Endothelial cell (in vitro differentiated cells): ENCODE measurements at regions not wholly inside any gene's neighbourhood (a gene's known extent, or its start where the extent isn't known, plus 50 kb on each side); places are given as distances from the start of the nearest gene placed in this dataset.

Experiments
- DNase-seq: peaks from one replicate; pipeline ENCODE4 v3.0.0; 2021; ENCODE audit warnings: low spot score
- H3K27ac Mint-ChIP-seq: one replicate; pipeline ENCODE4 v1.8.0; 2021; ENCODE audit warnings: mixed read lengths, inconsistent platforms; ENCODE audit not compliant: unreplicated experiment
- H3K27me3 Mint-ChIP-seq: one replicate; pipeline ENCODE4 v1.8.0; 2021; ENCODE audit warnings: mild to moderate bottlenecking, moderate library complexity, mixed read lengths, inconsistent platforms; ENCODE audit not compliant: unreplicated experiment
- H3K36me3 Mint-ChIP-seq: one replicate; pipeline ENCODE4 v1.8.0; 2021; ENCODE audit warnings: mild to moderate bottlenecking, low read depth, mixed read lengths, inconsistent platforms; ENCODE audit not compliant: unreplicated experiment
- H3K4me1 Mint-ChIP-seq: one replicate; pipeline ENCODE4 v1.8.0; 2021; ENCODE audit warnings: mild to moderate bottlenecking, mixed read lengths, inconsistent platforms; ENCODE audit not compliant: unreplicated experiment
- H3K4me3 Mint-ChIP-seq: one replicate; pipeline ENCODE4 v1.8.0; 2021; ENCODE audit warnings: mild to moderate bottlenecking, mixed read lengths, inconsistent platforms; ENCODE audit not compliant: unreplicated experiment
- H3K9me3 Mint-ChIP-seq: one replicate; pipeline ENCODE4 v1.8.0; 2021; ENCODE audit warnings: mixed read lengths, inconsistent platforms; ENCODE audit not compliant: unreplicated experiment
- CTCF ChIP-seq: fragments of 200-600 bp; sonication (generic); IDR thresholded peaks from one replicate; pipeline ENCODE4 v1.5.0; 2021; ENCODE audit warnings: antibody characterized with exemption; ENCODE audit not compliant: unreplicated experiment

- no peaks in the 10 kb centered on the region for H3K9me3 Mint-ChIP-seq
- no peak for TF ChIP-seq CTCF
- no peak overlapping the region for H3K27ac Mint-ChIP-seq
- peaks cover 8% of the 10 kb centered on the region for H3K4me1 Mint-ChIP-seq
- no peak overlapping the region for H3K4me3 Mint-ChIP-seq
- peaks cover 9% of the 10 kb centered on the region for H3K27me3 Mint-ChIP-seq
- no peak for DNase-seq
- H3K36me3 Mint-ChIP-seq = no peaks in the 10 kb centered on the region
Observed at GRCh38 chr16:79482011-79482410, 118.5 kb downstream of the MAF start.

GRCh38 chr16:79480929-79481328, 119.6 kb downstream of the MAF start:
- DNase-seq = no peak
- Mint-ChIP-seq H3K4me3 (no peak overlapping the region), H3K27me3 (peaks cover 9% of the 10 kb centered on the region), H3K36me3 (no peaks in the 10 kb centered on the region), H3K9me3 (no peaks in the 10 kb centered on the region), H3K27ac (no peak overlapping the region), H3K4me1 (peaks cover 8% of the 10 kb centered on the region)
- TF ChIP-seq CTCF = no peak

- DNase-seq = no peak
- Mint-ChIP-seq H3K4me1 (peaks cover 8% of the 10 kb centered on the region), H3K36me3 (no peaks in the 10 kb centered on the region), H3K27me3 (peaks cover 9% of the 10 kb centered on the region), H3K4me3 (no peak overlapping the region), H3K9me3 (no peaks in the 10 kb centered on the region), H3K27ac (no peak overlapping the region)
- no peak for TF ChIP-seq CTCF
Observed at GRCh38 chr16:79480056-79480455, 120.5 kb downstream of the MAF start.

GRCh38 chr16:79476580-79476979, 124.0 kb downstream of the MAF start:
- Mint-ChIP-seq H3K4me3 (no peak overlapping the region), H3K4me1 (no peaks in the 10 kb centered on the region), H3K36me3 (no peaks in the 10 kb centered on the region), H3K27me3 (peaks cover 9% of the 10 kb centered on the region), H3K27ac (no peak overlapping the region), H3K9me3 (no peaks in the 10 kb centered on the region)
- TF ChIP-seq CTCF = no peak
- DNase-seq = no peak

- Mint-ChIP-seq H3K36me3 (no peaks in the 10 kb centered on the region), H3K27me3 (peaks cover 6% of the 10 kb centered on the region), H3K9me3 (no peaks in the 10 kb centered on the region), H3K4me3 (no peak overlapping the region), H3K27ac (no peak overlapping the region), H3K4me1 (no peaks in the 10 kb centered on the region)
- DNase-seq = no peak
- no peak for TF ChIP-seq CTCF
Observed at GRCh38 chr16:79475841-79476240, 124.7 kb downstream of the MAF start.
